HepG2 (cell line): ENCODE measurements at regions not wholly inside any gene's neighbourhood (a gene's known extent, or its start where the extent isn't known, plus 50 kb on each side); places are given as distances from the start of the nearest gene placed in this dataset.

Experiments used
- ARID5B ChIP-seq: IDR thresholded peaks from 2 replicates; pipeline ENCODE4 v1.4.0; 2020; ENCODE audit warnings: mild to moderate bottlenecking, missing genetic modification reagents
- HNF4A ChIP-seq: sonication (generic); formaldehyde crosslinking; IDR thresholded peaks from 2 replicates; pipeline ENCODE4 v1.4.0; 2020; ENCODE audit warnings: missing genetic modification reagents
- SIX1 ChIP-seq: sonication (generic); formaldehyde crosslinking; IDR thresholded peaks from 2 replicates; pipeline ENCODE4 v1.4.0; 2020; ENCODE audit warnings: missing genetic modification reagents, borderline replicate concordance
- ZNF225 ChIP-seq: sonication (generic); formaldehyde crosslinking; IDR thresholded peaks from 2 replicates; pipeline ENCODE4 v1.4.0; 2020; ENCODE audit warnings: mild to moderate bottlenecking, missing genetic modification reagents
- ZNF275 ChIP-seq: sonication (generic); formaldehyde crosslinking; IDR thresholded peaks from 2 replicates; pipeline ENCODE4 v1.8.0; 2022; ENCODE audit warnings: missing genetic modification reagents, mild to moderate bottlenecking, inconsistent platforms, borderline replicate concordance
- ZNF891 ChIP-seq: sonication (generic); formaldehyde crosslinking; IDR thresholded peaks from 2 replicates; pipeline ENCODE4 v1.5.0; 2020; ENCODE audit warnings: mild to moderate bottlenecking, missing genetic modification reagents
- TF ChIP-seq, protein P1 (sequence below): sonication (generic); formaldehyde crosslinking; IDR thresholded peaks from 2 replicates; pipeline ENCODE4 v1.5.0; 2020; ENCODE audit warnings: mild to moderate bottlenecking, missing genetic modification reagents, moderate library complexity

DNA sequence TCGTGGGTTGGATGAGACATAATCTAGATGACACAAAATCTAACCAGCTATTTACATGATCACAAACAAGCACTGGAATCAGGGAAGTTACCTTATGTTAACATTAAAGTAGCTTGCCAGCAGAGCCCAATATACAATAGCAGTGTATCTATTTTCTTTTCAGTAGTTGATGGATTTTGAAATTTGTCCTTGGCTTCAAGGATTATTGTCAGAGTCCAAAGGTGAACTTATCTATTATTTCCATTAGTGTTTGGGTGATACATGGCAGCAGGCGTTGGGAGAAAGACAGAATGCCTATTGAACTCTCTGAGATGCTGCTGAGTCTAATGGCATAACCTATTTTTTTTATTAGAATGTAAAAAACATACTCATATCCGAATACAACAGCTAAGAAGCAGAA lies 223.2 kb upstream of the ACTBL2 start (continued):
- TF ChIP-seq ARID5B (CRISPR knock-in tag), result peak; percentile 58
- TF ChIP-seq ZNF225, result no peak
- TF ChIP-seq ZNF891 (CRISPR knock-in tag), result no peak
- TF ChIP-seq, protein P1, sequence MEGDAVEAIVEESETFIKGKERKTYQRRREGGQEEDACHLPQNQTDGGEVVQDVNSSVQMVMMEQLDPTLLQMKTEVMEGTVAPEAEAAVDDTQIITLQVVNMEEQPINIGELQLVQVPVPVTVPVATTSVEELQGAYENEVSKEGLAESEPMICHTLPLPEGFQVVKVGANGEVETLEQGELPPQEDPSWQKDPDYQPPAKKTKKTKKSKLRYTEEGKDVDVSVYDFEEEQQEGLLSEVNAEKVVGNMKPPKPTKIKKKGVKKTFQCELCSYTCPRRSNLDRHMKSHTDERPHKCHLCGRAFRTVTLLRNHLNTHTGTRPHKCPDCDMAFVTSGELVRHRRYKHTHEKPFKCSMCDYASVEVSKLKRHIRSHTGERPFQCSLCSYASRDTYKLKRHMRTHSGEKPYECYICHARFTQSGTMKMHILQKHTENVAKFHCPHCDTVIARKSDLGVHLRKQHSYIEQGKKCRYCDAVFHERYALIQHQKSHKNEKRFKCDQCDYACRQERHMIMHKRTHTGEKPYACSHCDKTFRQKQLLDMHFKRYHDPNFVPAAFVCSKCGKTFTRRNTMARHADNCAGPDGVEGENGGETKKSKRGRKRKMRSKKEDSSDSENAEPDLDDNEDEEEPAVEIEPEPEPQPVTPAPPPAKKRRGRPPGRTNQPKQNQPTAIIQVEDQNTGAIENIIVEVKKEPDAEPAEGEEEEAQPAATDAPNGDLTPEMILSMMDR (CRISPR knock-in tag), result no peak
- peak; percentile 49; the same call in 1 of the 2 replicates for TF ChIP-seq HNF4A (CRISPR knock-in tag)
- no peak for TF ChIP-seq SIX1 (CRISPR knock-in tag)
- TF ChIP-seq ZNF275, result no peak
